ENCODE measurements at regions not wholly inside any gene's neighbourhood (a gene's known extent, or its start where the extent isn't known, plus 50 kb on each side); places are given as distances from the start of the nearest gene placed in this dataset.
"Not testable (repeated sequence)": the region's sequence is repeated elsewhere in the genome, so short reads cannot be mapped to it uniquely, and the experiment has no call there.

- DNase-seq (ENCODE audit: low read depth in 4 of 4, low spot score in 2 of 4) = no peak
These were observed 125.7 kb upstream of the TRHDE start for GRCh38 chr12:72146495-72146894.

- no peak for DNase-seq (ENCODE audit: low read depth in 4 of 4, low spot score in 2 of 4)
These were observed 123.5 kb upstream of the TRHDE start for GRCh38 chr12:72148709-72149108.

- DNase-seq (ENCODE audit: low read depth in 4 of 4, low spot score in 2 of 4) = no peak
These were observed 109.3 kb upstream of the TRHDE start for GRCh38 chr12:72162875-72163274.

- no peak for DNase-seq (ENCODE audit: low read depth in 4 of 4, low spot score in 2 of 4)
These were observed 103.3 kb upstream of the TRHDE start for GRCh38 chr12:72168851-72169250.

- no peak for DNase-seq (ENCODE audit: low read depth in 4 of 4, low spot score in 2 of 4)
These were observed 98.2 kb upstream of the TRHDE start for GRCh38 chr12:72173974-72174373.

GRCh38 chr12:72178244-72178643, 93.9 kb upstream of the TRHDE start:
- DNase-seq (ENCODE audit: low read depth in 4 of 4, low spot score in 2 of 4) = no peak

- no peak for DNase-seq (ENCODE audit: low read depth in 4 of 4, low spot score in 2 of 4)
These were observed 93.3 kb upstream of the TRHDE start for GRCh38 chr12:72178871-72179270.

- no peak for DNase-seq (ENCODE audit: low read depth in 4 of 4, low spot score in 2 of 4)
These were observed 92.3 kb upstream of the TRHDE start for GRCh38 chr12:72179841-72180240.

GRCh38 chr12:72184971-72185533, 87.1 kb upstream of the TRHDE start:
- not testable (repeated sequence) for DNase-seq (ENCODE audit: low read depth in 4 of 4, low spot score in 2 of 4)

GRCh38 chr12:72189266-72189665, 82.9 kb upstream of the TRHDE start:
- no peak for DNase-seq (ENCODE audit: low read depth in 4 of 4, low spot score in 2 of 4)

- no peak for DNase-seq (ENCODE audit: low read depth in 4 of 4, low spot score in 2 of 4)
These were observed 80.4 kb upstream of the TRHDE start for GRCh38 chr12:72191761-72192160.

- DNase-seq (ENCODE audit: low read depth in 4 of 4, low spot score in 2 of 4) = no peak
These were observed 74.4 kb upstream of the TRHDE start for GRCh38 chr12:72197790-72198189.

- no peak for DNase-seq (ENCODE audit: low read depth in 4 of 4, low spot score in 2 of 4)
These were observed 70.7 kb upstream of the TRHDE start for GRCh38 chr12:72201457-72201856.

- no peak for DNase-seq (ENCODE audit: low read depth in 4 of 4, low spot score in 2 of 4)
These were observed 68.3 kb upstream of the TRHDE start for GRCh38 chr12:72203764-72204335.

- DNase-seq (ENCODE audit: low read depth in 4 of 4, low spot score in 2 of 4) = peak in 1 of 4 donors; percentile 10
These were observed 65.1 kb upstream of the TRHDE start for GRCh38 chr12:72207079-72207478.

GRCh38 chr12:72207486-72208409, 64.4 kb upstream of the TRHDE start:
- no peak for DNase-seq (ENCODE audit: low read depth in 4 of 4, low spot score in 2 of 4)

GRCh38 chr12:72209086-72209485, 63.1 kb upstream of the TRHDE start:
- no peak for DNase-seq (ENCODE audit: low read depth in 4 of 4, low spot score in 2 of 4)

GRCh38 chr12:72214163-72214562, 58.0 kb upstream of the TRHDE start:
- DNase-seq (ENCODE audit: low read depth in 4 of 4, low spot score in 2 of 4) = no peak

GRCh38 chr12:72215287-72215686, 56.9 kb upstream of the TRHDE start:
- not testable (repeated sequence) for DNase-seq (ENCODE audit: low read depth in 4 of 4, low spot score in 2 of 4)

GRCh38 chr12:72219937-72220336, 52.2 kb upstream of the TRHDE start:
- DNase-seq (ENCODE audit: low read depth in 4 of 4, low spot score in 2 of 4) = no peak

Data from left renal cortex interstitium (tissue), 4 donors.